ENCODE measurements at regions not wholly inside any gene's neighbourhood (a gene's known extent, or its start where the extent isn't known, plus 50 kb on each side); places are given as distances from the start of the nearest gene placed in this dataset.

GRCh38 chr2:2642906-2643890 is 312.1 kb upstream of the MYT1L start:
- no peaks in the 10 kb centered on the region for H3K4me1 ChIP-seq (ENCODE audit: control insufficient read depth, insufficient read depth, low read length)
- no peak overlapping the region for H3K27ac ChIP-seq (ENCODE audit: low read depth, low read length)
- H3K27me3 ChIP-seq (ENCODE audit: control insufficient read depth, insufficient read depth, low read length) = no peaks in the 10 kb centered on the region
- no peak overlapping the region for H3K9ac ChIP-seq (ENCODE audit: low read length)
- no peaks in the 10 kb centered on the region for H3K36me3 ChIP-seq (ENCODE audit: control insufficient read depth, insufficient read depth, low read length)
- H3K4me3 ChIP-seq (ENCODE audit: low read length) = no peak overlapping the region

GRCh38 chr2:2641541-2642410 is 310.7 kb upstream of the MYT1L start:
- H3K4me3 ChIP-seq (ENCODE audit: low read length) = no peak overlapping the region
- H3K27me3 ChIP-seq (ENCODE audit: control insufficient read depth, insufficient read depth, low read length) = no peaks in the 10 kb centered on the region
- H3K27ac ChIP-seq (ENCODE audit: low read depth, low read length) = no peak overlapping the region

GRCh38 chr2:2640818-2641217 is 309.7 kb upstream of the MYT1L start:
- Histone ChIP-seq H3K27ac (ENCODE audit: low read depth, low read length) (no peak overlapping the region), H3K27me3 (ENCODE audit: control insufficient read depth, insufficient read depth, low read length) (no peaks in the 10 kb centered on the region), H3K9ac (ENCODE audit: low read length) (no peak overlapping the region), H3K36me3 (ENCODE audit: control insufficient read depth, insufficient read depth, low read length) (no peaks in the 10 kb centered on the region), H3K4me1 (ENCODE audit: control insufficient read depth, insufficient read depth, low read length) (no peaks in the 10 kb centered on the region), H3K4me3 (ENCODE audit: low read length) (no peak overlapping the region)

More at GRCh38 chr2:2641541-2642410, 310.7 kb upstream of the MYT1L start:
- Histone ChIP-seq H3K9ac (ENCODE audit: low read length) (no peak overlapping the region), H3K36me3 (ENCODE audit: control insufficient read depth, insufficient read depth, low read length) (no peaks in the 10 kb centered on the region), H3K4me1 (ENCODE audit: control insufficient read depth, insufficient read depth, low read length) (no peaks in the 10 kb centered on the region)

GRCh38 chr2:2640371-2640770 is 309.3 kb upstream of the MYT1L start:
- H3K4me1 ChIP-seq (ENCODE audit: control insufficient read depth, insufficient read depth, low read length) = no peaks in the 10 kb centered on the region
- H3K36me3 ChIP-seq (ENCODE audit: control insufficient read depth, insufficient read depth, low read length) = no peaks in the 10 kb centered on the region
- H3K27me3 ChIP-seq (ENCODE audit: control insufficient read depth, insufficient read depth, low read length) = no peaks in the 10 kb centered on the region
- no peak overlapping the region for H3K9ac ChIP-seq (ENCODE audit: low read length)
- no peak overlapping the region for H3K4me3 ChIP-seq (ENCODE audit: low read length)
- no peak overlapping the region for H3K27ac ChIP-seq (ENCODE audit: low read depth, low read length)

- Histone ChIP-seq H3K9ac (ENCODE audit: low read length) (no peak overlapping the region), H3K4me3 (ENCODE audit: low read length) (no peak overlapping the region)
These were observed 308.4 kb upstream of the MYT1L start for GRCh38 chr2:2639251-2640139.

GRCh38 chr2:2638547-2639220 is 307.6 kb upstream of the MYT1L start:
- H3K4me3 ChIP-seq (ENCODE audit: low read length) = no peak overlapping the region
- no peak overlapping the region for H3K27ac ChIP-seq (ENCODE audit: low read depth, low read length)
- no peak overlapping the region for H3K9ac ChIP-seq (ENCODE audit: low read length)
- no peaks in the 10 kb centered on the region for H3K4me1 ChIP-seq (ENCODE audit: control insufficient read depth, insufficient read depth, low read length)
- H3K36me3 ChIP-seq (ENCODE audit: control insufficient read depth, insufficient read depth, low read length) = no peaks in the 10 kb centered on the region
- no peaks in the 10 kb centered on the region for H3K27me3 ChIP-seq (ENCODE audit: control insufficient read depth, insufficient read depth, low read length)

More at GRCh38 chr2:2639251-2640139, 308.4 kb upstream of the MYT1L start:
- Histone ChIP-seq H3K27ac (ENCODE audit: low read depth, low read length) (no peak overlapping the region), H3K36me3 (ENCODE audit: control insufficient read depth, insufficient read depth, low read length) (no peaks in the 10 kb centered on the region), H3K4me1 (ENCODE audit: control insufficient read depth, insufficient read depth, low read length) (no peaks in the 10 kb centered on the region), H3K27me3 (ENCODE audit: control insufficient read depth, insufficient read depth, low read length) (no peaks in the 10 kb centered on the region)

GRCh38 chr2:2636813-2637212 is 305.7 kb upstream of the MYT1L start:
- no peak overlapping the region for H3K4me3 ChIP-seq (ENCODE audit: low read length)
- H3K27me3 ChIP-seq (ENCODE audit: control insufficient read depth, insufficient read depth, low read length) = no peaks in the 10 kb centered on the region
- H3K27ac ChIP-seq (ENCODE audit: low read depth, low read length) = no peak overlapping the region
- no peak overlapping the region for H3K9ac ChIP-seq (ENCODE audit: low read length)
- no peaks in the 10 kb centered on the region for H3K4me1 ChIP-seq (ENCODE audit: control insufficient read depth, insufficient read depth, low read length)
- no peaks in the 10 kb centered on the region for H3K36me3 ChIP-seq (ENCODE audit: control insufficient read depth, insufficient read depth, low read length)

GRCh38 chr2:2635025-2635528 is 304.0 kb upstream of the MYT1L start:
- no peak overlapping the region for H3K4me3 ChIP-seq (ENCODE audit: low read length)
- H3K4me1 ChIP-seq (ENCODE audit: control insufficient read depth, insufficient read depth, low read length) = no peaks in the 10 kb centered on the region
- H3K9ac ChIP-seq (ENCODE audit: low read length) = no peak overlapping the region
- H3K27me3 ChIP-seq (ENCODE audit: control insufficient read depth, insufficient read depth, low read length) = no peaks in the 10 kb centered on the region
- H3K27ac ChIP-seq (ENCODE audit: low read depth, low read length) = no peak overlapping the region
- no peaks in the 10 kb centered on the region for H3K36me3 ChIP-seq (ENCODE audit: control insufficient read depth, insufficient read depth, low read length)

GRCh38 chr2:2633017-2633416 is 301.9 kb upstream of the MYT1L start:
- Histone ChIP-seq H3K27me3 (ENCODE audit: control insufficient read depth, insufficient read depth, low read length) (no peaks in the 10 kb centered on the region), H3K36me3 (ENCODE audit: control insufficient read depth, insufficient read depth, low read length) (no peaks in the 10 kb centered on the region), H3K27ac (ENCODE audit: low read depth, low read length) (no peak overlapping the region), H3K4me1 (ENCODE audit: control insufficient read depth, insufficient read depth, low read length) (no peaks in the 10 kb centered on the region), H3K4me3 (ENCODE audit: low read length) (no peak overlapping the region), H3K9ac (ENCODE audit: low read length) (no peak overlapping the region)

GRCh38 chr2:2623939-2624338 is 292.9 kb upstream of the MYT1L start:
- Histone ChIP-seq H3K27me3 (ENCODE audit: control insufficient read depth, insufficient read depth, low read length) (no peaks in the 10 kb centered on the region), H3K36me3 (ENCODE audit: control insufficient read depth, insufficient read depth, low read length) (no peaks in the 10 kb centered on the region), H3K4me3 (ENCODE audit: low read length) (no peak overlapping the region), H3K4me1 (ENCODE audit: control insufficient read depth, insufficient read depth, low read length) (no peaks in the 10 kb centered on the region), H3K27ac (ENCODE audit: low read depth, low read length) (no peak overlapping the region), H3K9ac (ENCODE audit: low read length) (no peak overlapping the region)

- H3K36me3 ChIP-seq (ENCODE audit: control insufficient read depth, insufficient read depth, low read length) = no peaks in the 10 kb centered on the region
- no peak overlapping the region for H3K9ac ChIP-seq (ENCODE audit: low read length)
- H3K27me3 ChIP-seq (ENCODE audit: control insufficient read depth, insufficient read depth, low read length) = no peaks in the 10 kb centered on the region
- no peak overlapping the region for H3K4me3 ChIP-seq (ENCODE audit: low read length)
- H3K27ac ChIP-seq (ENCODE audit: low read depth, low read length) = no peak overlapping the region
- H3K4me1 ChIP-seq (ENCODE audit: control insufficient read depth, insufficient read depth, low read length) = no peaks in the 10 kb centered on the region
These were observed 290.8 kb upstream of the MYT1L start for GRCh38 chr2:2621855-2622254.
